SH-SY5Y (cell line): ENCODE measurements at regions not wholly inside any gene's neighbourhood (a gene's known extent, or its start where the extent isn't known, plus 50 kb on each side); places are given as distances from the start of the nearest gene placed in this dataset.

Experiments used
- GATA2 ChIP-seq: IDR thresholded peaks from 2 replicates; pipeline ENCODE4 v1.6.1; 2011; ENCODE audit warnings: mild to moderate bottlenecking, low read depth, low read length
- GATA3 ChIP-seq: IDR thresholded peaks from 2 replicates; pipeline ENCODE4 v1.6.1; 2011; ENCODE audit warnings: low read depth, mild to moderate bottlenecking, low read length, moderate library complexity

GRCh38 chr2:16336916-16337315 is 328.7 kb downstream of the CYRIA start:
- TF ChIP-seq GATA3 (no peak), GATA2 (no peak)
